IMR-90 (cell line): ENCODE measurements at regions not wholly inside any gene's neighbourhood (a gene's known extent, or its start where the extent isn't known, plus 50 kb on each side); places are given as distances from the start of the nearest gene placed in this dataset.
A peak's percentile ranks its signal among the peaks of the same experiment; 100 is the strongest.

ENCODE experiments used
- ATAC-seq: fragments of 200-7000 bp; cut with Tn5 transposase; 2 replicates; pipeline ENCODE4 v1.9.1; 2020; ENCODE audit warnings: low read depth, mild to moderate bottlenecking, moderate library complexity
- BruUV-seq: library from RNA; stranded (reverse); fragments of 400-500 nt; replicated peaks from 2 replicates; lab custom pipeline; 2021; lab: Mats Ljungman, UMichigan
- CTCF ChIA-PET: fragments of 300-600 bp; formaldehyde crosslinking; extraction: SDS; loops from one replicate; lab custom pipeline; 2021; ENCODE audit warnings: antibody characterized with exemption; lab: Yijun Ruan, JAX
- POLR2A ChIA-PET: fragments of 300-600 bp; sonication (Branson Sonifier 250); formaldehyde crosslinking; loops from one replicate; lab custom pipeline; 2022; ENCODE audit warnings: antibody characterized with exemption; ENCODE audit not compliant: unreplicated experiment; lab: Charles Lee
- DNase-seq: peaks from one replicate; pipeline ENCODE4 v3.0.0; 2013
- H2AFZ ChIP-seq: replicated peaks from 2 replicates; pipeline ENCODE3; 2013; ENCODE audit warnings: low read length, mild to moderate bottlenecking; ENCODE audit not compliant: poor library complexity
- H2AK5ac ChIP-seq: 2 replicates; pipeline ENCODE4 v1.6.1; 2013; ENCODE audit warnings: low read depth, low read length, inconsistent platforms
- H2AK9ac ChIP-seq: replicated peaks from 2 replicates; pipeline ENCODE3; 2013; ENCODE audit warnings: mild to moderate bottlenecking, low read depth, low read length, moderate library complexity; ENCODE audit not compliant: poor library complexity
- H2BK120ac ChIP-seq: 2 replicates; pipeline ENCODE4 v1.6.1; 2013; ENCODE audit warnings: low read depth, low read length, inconsistent platforms
- H2BK15ac ChIP-seq: 3 replicates; pipeline ENCODE4 v1.6.1; 2013; ENCODE audit warnings: low read depth, low read length, inconsistent platforms
- H2BK20ac ChIP-seq: 2 replicates; pipeline ENCODE4 v1.6.1; 2013; ENCODE audit warnings: low read depth, mild to moderate bottlenecking, inconsistent platforms, low read length, moderate library complexity
- H2BK5ac ChIP-seq: 2 replicates; pipeline ENCODE4 v1.6.1; 2013; ENCODE audit warnings: mild to moderate bottlenecking, low read depth, low read length, inconsistent platforms; ENCODE audit not compliant: poor library complexity, severe bottlenecking
- H3K14ac ChIP-seq: replicated peaks from 2 replicates; pipeline ENCODE4 v1.6.1; 2013; ENCODE audit warnings: low read depth, low read length, inconsistent platforms
- H3K18ac ChIP-seq: 2 replicates; pipeline ENCODE4 v1.6.1; 2013; ENCODE audit warnings: low read depth, low read length, control low read depth
- H3K23ac ChIP-seq: 2 replicates; pipeline ENCODE4 v1.6.1; 2013; ENCODE audit warnings: low read depth, low read length, inconsistent platforms
- H3K27ac ChIP-seq: 2 replicates; pipeline ENCODE4 v1.5.1; 2013; ENCODE audit warnings: mild to moderate bottlenecking, control low read depth, low read length; ENCODE audit not compliant: insufficient read depth
- H3K27me3 ChIP-seq: 2 replicates; pipeline ENCODE4 v1.6.1; 2013; ENCODE audit warnings: low read length; ENCODE audit not compliant: control insufficient read depth, insufficient read depth
- H3K36me3 ChIP-seq: 2 replicates; pipeline ENCODE4 v1.6.1; 2013; ENCODE audit warnings: low read length, mixed read lengths; ENCODE audit not compliant: control insufficient read depth, insufficient read depth
- H3K4ac ChIP-seq: 2 replicates; pipeline ENCODE4 v1.6.1; 2013; ENCODE audit warnings: low read depth, low read length, inconsistent platforms
- H3K4me1 ChIP-seq: 2 replicates; pipeline ENCODE4 v1.6.1; 2013; ENCODE audit warnings: low read length, mixed read lengths; ENCODE audit not compliant: control insufficient read depth, insufficient read depth
- H3K4me2 ChIP-seq: 2 replicates; pipeline ENCODE4 v1.6.1; 2013; ENCODE audit warnings: low read depth, mild to moderate bottlenecking, control low read depth, low read length, moderate library complexity
- H3K4me3 ChIP-seq: 2 replicates; pipeline ENCODE4 v1.5.1; 2013; ENCODE audit warnings: low read depth, mild to moderate bottlenecking, control low read depth, low read length, moderate library complexity; ENCODE audit not compliant: insufficient read depth
- H3K56ac ChIP-seq: 2 replicates; pipeline ENCODE4 v1.6.1; 2013; ENCODE audit warnings: low read length, inconsistent platforms; ENCODE audit not compliant: insufficient read depth; ENCODE audit errors: extremely low read depth
- H3K79me1 ChIP-seq, 2 experiments: 2 replicates each; pipeline ENCODE4 v1.6.1; 2013; ENCODE audit warnings: low read length in 2 of 2, inconsistent platforms in 1 of 2, low read depth in 1 of 2
- H3K9ac ChIP-seq: 2 replicates; pipeline ENCODE4 v1.6.1; 2013; ENCODE audit warnings: low read depth, low read length, control low read depth
- H3K9me1 ChIP-seq: 2 replicates; pipeline ENCODE4 v1.6.1; 2013; ENCODE audit warnings: low read length, inconsistent platforms; ENCODE audit not compliant: insufficient read depth
- H3K9me3 ChIP-seq: 2 replicates; pipeline ENCODE4 v1.6.1; 2013; ENCODE audit warnings: low read length; ENCODE audit not compliant: control insufficient read depth, insufficient read depth
- H4K20me1 ChIP-seq: 2 replicates; pipeline ENCODE4 v1.6.1; 2013; ENCODE audit warnings: low read length, inconsistent platforms; ENCODE audit not compliant: insufficient read depth
- H4K5ac ChIP-seq: 2 replicates; pipeline ENCODE4 v1.6.1; 2013; ENCODE audit warnings: mild to moderate bottlenecking, low read depth, low read length, control low read depth
- H4K8ac ChIP-seq, 2 experiments: 2 replicates each; pipeline ENCODE4 v1.6.1; 2013; ENCODE audit warnings: low read depth in 2 of 2, low read length in 2 of 2, control low read depth in 1 of 2, inconsistent platforms in 1 of 2
- H4K91ac ChIP-seq: 2 replicates; pipeline ENCODE4 v1.6.1; 2013; ENCODE audit warnings: low read depth, low read length, inconsistent platforms; ENCODE audit not compliant: insufficient read depth
- BHLHE40 ChIP-seq: fragments of 150-350 bp; IDR thresholded peaks from 2 replicates; pipeline ENCODE4 v1.6.1; 2016; ENCODE audit warnings: mild to moderate bottlenecking, low read depth, low read length
- MAFK ChIP-seq: IDR thresholded peaks from 2 replicates; pipeline ENCODE4 v1.6.1; 2012; ENCODE audit warnings: low read depth, low read length, improper control_type of control experiment
- MAZ ChIP-seq: IDR thresholded peaks from 2 replicates; pipeline ENCODE4 v1.6.1; 2012; ENCODE audit warnings: low read depth, mild to moderate bottlenecking, low read length, improper control_type of control experiment, moderate library complexity, borderline replicate concordance
- NFE2L2 ChIP-seq: fragments of 150-350 bp; IDR thresholded peaks from 2 replicates; pipeline ENCODE4 v1.6.1; 2016; ENCODE audit warnings: low read depth, mild to moderate bottlenecking, low read length
- RAD21 ChIP-seq: IDR thresholded peaks from 2 replicates; pipeline ENCODE4 v1.6.1; 2012; ENCODE audit warnings: low read length, improper control_type of control experiment
- RCOR1 ChIP-seq: IDR thresholded peaks from 2 replicates; pipeline ENCODE4 v1.6.1; 2012; ENCODE audit warnings: mild to moderate bottlenecking, low read length, improper control_type of control experiment; ENCODE audit not compliant: insufficient replicate concordance
- WGBS, 2 experiments: methylation state at CpG; one replicate each; pipeline versions ENCODE4 v1.1.5 to v1.1.7; 2013; ENCODE audit warnings: missing lambda C conversion rate in 2 of 2; ENCODE audit not compliant: insufficient read length in 1 of 2; ENCODE audit errors: extremely low coverage in 2 of 2; 5-methylcytosine and 5-hydroxymethylcytosine counted together
- dilution Hi-C: fragments of 300-500 bp; cut with HindIII; formaldehyde crosslinking; loops from one replicate; pipeline ENCODE4 v1.14.3; 2018; ENCODE audit warnings: low sequenced_read_pairs; ENCODE audit not compliant: unreplicated experiment
- in situ Hi-C: fragments of 300-500 bp; cut with MboI; formaldehyde crosslinking; loops from 3 replicates; pipeline ENCODE4 v1.14.3; 2019; ENCODE audit warnings: low sequenced_read_pairs, inconsistent platforms, mixed read lengths
- intact Hi-C: fragments of 100-400 bp; cut with micrococcal nuclease; formaldehyde crosslinking; loops from 2 replicates; pipeline ENCODE4 v1.10.0; 2022
- TF ChIP-seq, protein P1 (sequence below): fragments of 150-350 bp; IDR thresholded peaks from 2 replicates; pipeline ENCODE4 v1.6.1; 2017; ENCODE audit warnings: mild to moderate bottlenecking, antibody characterized with exemption, low read length, low read depth

DNA sequence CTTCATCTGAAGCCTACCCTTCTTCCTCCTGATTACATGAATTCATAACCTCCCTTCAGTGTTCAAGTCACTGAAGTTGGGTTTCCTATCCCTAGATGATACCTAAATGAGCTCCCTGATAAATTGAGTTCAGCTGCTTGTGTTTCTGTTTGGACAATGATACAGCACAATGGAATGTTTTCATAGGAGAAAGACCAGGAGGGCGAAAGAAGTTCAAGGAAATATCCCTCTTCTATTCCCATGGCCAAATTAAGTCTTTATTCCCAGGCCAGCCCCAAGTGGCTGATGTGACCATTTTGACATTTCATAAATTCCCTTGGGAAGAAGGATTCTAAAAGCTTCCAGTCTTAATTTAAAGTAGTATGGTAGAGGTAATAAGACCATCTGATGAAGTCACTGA is 555.8 kb upstream of the CLINT1 start:
- H3K23ac ChIP-seq: no peak overlapping the region
- H2BK5ac ChIP-seq: no peak overlapping the region
- no peak overlapping the region for H3K4me3 ChIP-seq
- no peak overlapping the region for H2AK5ac ChIP-seq
- no peaks in the 10 kb centered on the region for H3K9me3 ChIP-seq
- H3K14ac ChIP-seq: no peak overlapping the region
- H2BK120ac ChIP-seq: no peak overlapping the region
- CTCF ChIA-PET: no interaction called here
- no CpG with 5 or more reads among the region's 1 CpG for WGBS, 2 experiments
- no peak overlapping the region for H3K18ac ChIP-seq
- peak; percentile 84 for ATAC-seq
- H2AFZ ChIP-seq: no peak overlapping the region
- no peak overlapping the region for H2BK20ac ChIP-seq
- H3K36me3 ChIP-seq: no peaks in the 10 kb centered on the region
- in situ Hi-C loops: no loop called here
- H3K4me1 ChIP-seq: peaks cover 6% of the 10 kb centered on the region
- no peak overlapping the region for H3K56ac ChIP-seq
- no TSS peak for BruUV-seq
- POLR2A ChIA-PET: no interaction called here
- H3K79me1 ChIP-seq: no peaks in the 10 kb centered on the region
- no peak overlapping the region for H4K8ac ChIP-seq
- H3K9ac ChIP-seq: no peak overlapping the region
- no peaks in the 10 kb centered on the region for H4K20me1 ChIP-seq
- peak; percentile 86 for DNase-seq
- dilution Hi-C loops: no loop called here
- H2BK15ac ChIP-seq: no peak overlapping the region
- no peaks in the 10 kb centered on the region; the same call in none of the 2 replicates for H3K27me3 ChIP-seq
- peaks cover 4% of the 10 kb centered on the region; the same call in 1 of the 2 replicates for H3K9me1 ChIP-seq
- no peak overlapping the region for H4K5ac ChIP-seq
- no peak overlapping the region; the same call in 1 of the 2 replicates for H3K4ac ChIP-seq
- intact Hi-C loops: no loop called here
- no peak for TF ChIP-seq MAFK
- no peak for TF ChIP-seq MAZ
- TF ChIP-seq RAD21: no peak
- no peak for TF ChIP-seq RCOR1
- no peak for TF ChIP-seq BHLHE40
- TF ChIP-seq, protein P1, sequence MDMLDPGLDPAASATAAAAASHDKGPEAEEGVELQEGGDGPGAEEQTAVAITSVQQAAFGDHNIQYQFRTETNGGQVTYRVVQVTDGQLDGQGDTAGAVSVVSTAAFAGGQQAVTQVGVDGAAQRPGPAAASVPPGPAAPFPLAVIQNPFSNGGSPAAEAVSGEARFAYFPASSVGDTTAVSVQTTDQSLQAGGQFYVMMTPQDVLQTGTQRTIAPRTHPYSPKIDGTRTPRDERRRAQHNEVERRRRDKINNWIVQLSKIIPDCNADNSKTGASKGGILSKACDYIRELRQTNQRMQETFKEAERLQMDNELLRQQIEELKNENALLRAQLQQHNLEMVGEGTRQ: no peak
- TF ChIP-seq NFE2L2: no peak
- H3K4me2 ChIP-seq: peak overlapping the region; percentile 38; the same call in 1 of the 2 replicates
- no peak overlapping the region for H2AK9ac ChIP-seq
- no peak overlapping the region for H4K91ac ChIP-seq
- no peak overlapping the region for H3K27ac ChIP-seq
